Upper lobe of right lung (tissue), 1 donor: ENCODE measurements at regions not wholly inside any gene's neighbourhood (a gene's known extent, or its start where the extent isn't known, plus 50 kb on each side); places are given as distances from the start of the nearest gene placed in this dataset.

Source experiments
- ATAC-seq: fragments of 200-7000 bp; cut with Tn5 transposase; one replicate; pipeline ENCODE4 v1.9.1; 2020; ENCODE audit warnings: mild to moderate bottlenecking, moderate library complexity
- DNase-seq: peaks from one replicate; pipeline ENCODE4 v3.0.0-alpha.2; 2020
- H3K27ac ChIP-seq: fragments of 200-600 bp; one replicate; pipeline ENCODE4 v1.8.0; 2022
- H3K27me3 ChIP-seq: fragments of 200-600 bp; one replicate; pipeline ENCODE4 v1.8.0; 2022; ENCODE audit warnings: mild to moderate bottlenecking
- H3K36me3 ChIP-seq: fragments of 200-600 bp; one replicate; pipeline ENCODE4 v1.8.0; 2022
- H3K4me1 ChIP-seq: fragments of 200-600 bp; one replicate; pipeline ENCODE4 v1.8.0; 2022
- H3K4me3 ChIP-seq: fragments of 200-600 bp; one replicate; pipeline ENCODE4 v1.8.0; 2022; ENCODE audit warnings: mild to moderate bottlenecking
- H3K9me3 ChIP-seq: fragments of 200-600 bp; one replicate; pipeline ENCODE4 v1.8.0; 2022
- intact Hi-C: fragments of 100-400 bp; cut with DNase I; formaldehyde crosslinking; loops from one replicate; pipeline ENCODE4 v1.11.0; 2022
- TF ChIP-seq, protein P1 (sequence below): fragments of 200-600 bp; IDR thresholded peaks from one replicate; pipeline ENCODE4 v1.8.0; 2022; ENCODE audit warnings: antibody characterized with exemption
- donor health status: DM: no; HTN: yes; CAD: no; lungs with severe emphysema.

DNA sequence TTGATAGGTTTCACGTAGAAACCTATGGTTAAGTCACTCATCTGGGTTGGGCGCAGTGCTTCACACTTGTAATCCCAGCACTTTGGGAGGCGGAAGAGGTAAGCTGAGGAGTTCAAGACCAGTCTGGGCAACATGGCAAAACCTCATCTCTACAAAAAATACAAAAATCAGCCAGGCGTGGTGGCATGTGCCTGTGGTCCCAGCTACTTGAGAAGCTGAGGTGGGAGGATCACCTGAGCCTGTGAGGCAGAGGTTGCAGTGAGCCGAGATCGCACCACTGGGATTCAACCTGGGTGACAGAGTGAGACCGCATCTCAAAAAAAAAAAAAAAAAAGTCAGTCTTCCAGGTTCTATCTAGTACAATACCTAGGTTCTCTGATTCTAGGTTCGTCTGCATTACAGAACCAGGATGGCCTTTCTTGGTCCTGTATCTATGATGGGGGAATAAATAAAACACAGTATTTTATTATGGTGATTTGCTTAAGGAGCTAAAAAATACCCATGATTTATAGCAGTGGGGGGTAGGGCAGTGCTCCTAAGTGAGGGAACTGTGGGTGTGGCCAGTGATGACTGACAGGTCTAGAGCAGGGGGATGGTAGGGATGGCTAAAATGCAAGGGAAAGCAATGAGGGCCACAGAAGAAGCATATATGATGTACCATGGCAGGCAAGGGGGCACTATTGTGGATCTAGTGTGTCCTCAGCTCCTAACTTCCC is 65.5 kb upstream of the NUP160 start:
- intact Hi-C loops = no loop called here
- H3K27me3 ChIP-seq = no peaks in the 10 kb centered on the region
- H3K4me1 ChIP-seq = peaks cover 36% of the 10 kb centered on the region
- no peaks in the 10 kb centered on the region for H3K36me3 ChIP-seq
- ATAC-seq (no peak), DNase-seq (no peak)
- H3K9me3 ChIP-seq = no peaks in the 10 kb centered on the region
- no peak overlapping the region for H3K4me3 ChIP-seq
- TF ChIP-seq, protein P1, sequence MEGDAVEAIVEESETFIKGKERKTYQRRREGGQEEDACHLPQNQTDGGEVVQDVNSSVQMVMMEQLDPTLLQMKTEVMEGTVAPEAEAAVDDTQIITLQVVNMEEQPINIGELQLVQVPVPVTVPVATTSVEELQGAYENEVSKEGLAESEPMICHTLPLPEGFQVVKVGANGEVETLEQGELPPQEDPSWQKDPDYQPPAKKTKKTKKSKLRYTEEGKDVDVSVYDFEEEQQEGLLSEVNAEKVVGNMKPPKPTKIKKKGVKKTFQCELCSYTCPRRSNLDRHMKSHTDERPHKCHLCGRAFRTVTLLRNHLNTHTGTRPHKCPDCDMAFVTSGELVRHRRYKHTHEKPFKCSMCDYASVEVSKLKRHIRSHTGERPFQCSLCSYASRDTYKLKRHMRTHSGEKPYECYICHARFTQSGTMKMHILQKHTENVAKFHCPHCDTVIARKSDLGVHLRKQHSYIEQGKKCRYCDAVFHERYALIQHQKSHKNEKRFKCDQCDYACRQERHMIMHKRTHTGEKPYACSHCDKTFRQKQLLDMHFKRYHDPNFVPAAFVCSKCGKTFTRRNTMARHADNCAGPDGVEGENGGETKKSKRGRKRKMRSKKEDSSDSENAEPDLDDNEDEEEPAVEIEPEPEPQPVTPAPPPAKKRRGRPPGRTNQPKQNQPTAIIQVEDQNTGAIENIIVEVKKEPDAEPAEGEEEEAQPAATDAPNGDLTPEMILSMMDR = no peak
- H3K27ac ChIP-seq = no peak overlapping the region

DNA sequence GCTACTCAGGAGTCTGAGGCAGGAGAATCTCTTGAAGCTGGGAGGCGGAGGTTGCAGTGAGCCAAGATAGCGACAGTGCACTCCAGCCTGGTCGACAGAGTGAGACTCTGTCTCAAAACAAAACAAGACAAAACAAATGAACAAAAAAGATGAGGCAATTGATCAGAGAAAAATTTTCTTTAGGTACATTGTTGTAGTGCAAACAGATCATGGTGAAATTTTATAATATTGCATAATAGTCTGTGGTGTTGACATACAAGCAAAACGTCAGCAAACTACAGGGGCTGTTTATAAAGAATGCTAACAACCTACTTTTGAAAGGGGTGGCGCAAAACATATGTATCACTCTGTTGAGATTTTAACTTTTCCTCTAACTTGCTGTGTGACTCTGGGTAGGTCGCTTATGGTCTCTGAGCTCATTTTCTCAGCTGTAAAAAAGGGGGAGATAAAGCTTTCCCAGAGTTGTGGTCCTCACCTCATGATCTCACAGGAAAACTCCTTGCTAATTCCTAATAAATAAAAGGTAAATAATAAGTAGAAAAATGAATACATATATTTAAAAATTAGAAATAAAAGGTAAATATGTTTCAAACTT is 64.8 kb upstream of the NUP160 start:
- Histone ChIP-seq H3K36me3 (no peaks in the 10 kb centered on the region), H3K27ac (no peak overlapping the region), H3K4me1 (peaks cover 36% of the 10 kb centered on the region), H3K4me3 (no peak overlapping the region), H3K27me3 (no peaks in the 10 kb centered on the region), H3K9me3 (no peaks in the 10 kb centered on the region)
- intact Hi-C loops = no loop called here
- ATAC-seq (no peak), DNase-seq (no peak)
- TF ChIP-seq, protein P1 = no peak

DNA sequence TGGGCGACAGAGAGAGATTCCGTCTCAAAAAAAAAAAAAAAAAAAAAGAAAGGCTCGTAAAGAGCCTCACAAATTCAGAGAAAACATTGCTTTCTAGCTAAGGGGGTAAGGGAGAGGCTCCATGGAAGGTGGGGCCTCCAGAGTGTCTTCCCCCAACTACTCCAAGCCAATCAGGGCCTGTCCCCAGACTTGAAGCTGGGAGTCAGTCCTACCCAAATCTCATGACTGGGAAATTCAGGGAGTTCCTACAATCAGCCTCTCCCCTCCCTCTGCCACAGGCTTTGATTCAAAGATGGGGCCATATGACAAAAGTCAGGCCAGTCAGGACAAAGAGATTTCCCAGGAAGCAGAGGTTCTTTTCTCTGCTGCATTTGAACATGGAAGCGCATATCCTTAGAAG is 63.0 kb upstream of the NUP160 start:
- DNase-seq (no peak), ATAC-seq (no peak)

DNA sequence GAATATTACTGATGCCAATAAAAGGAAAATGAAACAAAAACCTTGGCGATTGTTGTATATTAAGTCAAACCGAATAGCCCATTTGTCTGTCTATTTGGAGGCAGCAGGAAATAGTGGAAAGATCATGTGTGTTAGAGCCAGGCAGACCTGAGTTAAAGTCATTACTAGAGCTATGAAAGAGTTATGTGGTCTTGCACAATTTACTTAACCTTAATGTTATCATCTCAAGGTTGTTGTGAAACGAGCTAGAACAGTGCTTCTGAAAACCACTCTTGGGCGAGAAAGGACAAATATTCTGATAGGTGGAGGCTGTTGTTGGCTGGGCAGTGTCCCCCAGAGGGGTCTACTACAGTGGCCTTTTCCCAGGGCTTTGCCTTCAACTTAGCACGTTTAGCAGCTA is 60.0 kb upstream of the NUP160 start:
- no peaks in the 10 kb centered on the region for H3K9me3 ChIP-seq
- H3K27me3 ChIP-seq = no peaks in the 10 kb centered on the region
- H3K27ac ChIP-seq = peak overlapping the region; percentile 47
- H3K4me3 ChIP-seq = peak overlapping the region; percentile 0
- no peaks in the 10 kb centered on the region for H3K36me3 ChIP-seq
- peaks cover 16% of the 10 kb centered on the region for H3K4me1 ChIP-seq
- TF ChIP-seq, protein P1 = no peak
- intact Hi-C loops = no loop called here
- no peak for DNase-seq
- peak; percentile 82 for ATAC-seq

More for the DNA sequence above, 63.0 kb upstream of the NUP160 start:
- Histone ChIP-seq H3K4me1 (peaks cover 26% of the 10 kb centered on the region), H3K9me3 (no peaks in the 10 kb centered on the region), H3K27ac (no peak overlapping the region), H3K36me3 (no peaks in the 10 kb centered on the region), H3K27me3 (no peaks in the 10 kb centered on the region), H3K4me3 (no peak overlapping the region)
- TF ChIP-seq, protein P1 = no peak
- intact Hi-C loops = no loop called here

DNA sequence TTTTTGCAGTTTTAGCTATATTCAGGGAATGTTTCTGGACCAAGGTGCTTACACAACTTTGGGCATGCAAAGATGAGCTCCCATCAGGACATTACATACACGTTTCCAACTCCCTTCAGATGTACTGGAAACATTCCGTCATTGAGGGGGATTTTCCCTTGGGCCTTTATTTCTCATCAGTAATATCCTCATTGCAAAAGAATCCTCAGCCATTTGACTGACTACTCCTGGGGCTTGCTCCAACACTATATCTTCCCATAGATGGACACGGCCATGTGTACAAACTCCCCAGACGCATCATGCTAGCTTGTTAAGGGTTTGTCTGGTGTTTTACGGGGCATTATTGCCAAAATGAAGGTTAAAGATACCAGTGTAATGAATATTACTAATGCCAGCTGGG is 59.3 kb upstream of the NUP160 start:
- H3K27ac ChIP-seq = no peak overlapping the region
- DNase-seq (no peak), ATAC-seq (no peak)
- H3K4me1 ChIP-seq = peaks cover 16% of the 10 kb centered on the region
- no peaks in the 10 kb centered on the region for H3K27me3 ChIP-seq
- H3K36me3 ChIP-seq = no peaks in the 10 kb centered on the region
- H3K9me3 ChIP-seq = no peaks in the 10 kb centered on the region
- intact Hi-C loops = no loop called here
- H3K4me3 ChIP-seq = no peak overlapping the region
- TF ChIP-seq, protein P1 = no peak
